SK-N-DZ (cell line): ENCODE measurements at regions not wholly inside any gene's neighbourhood (a gene's known extent, or its start where the extent isn't known, plus 50 kb on each side); places are given as distances from the start of the nearest gene placed in this dataset.
A peak's percentile ranks its signal among the peaks of the same experiment; 100 is the strongest.

Experiments
- DNase-seq: peaks from one replicate; pipeline ENCODE4 v3.0.0-alpha.2; 2015; ENCODE audit warnings: low spot score

DNA sequence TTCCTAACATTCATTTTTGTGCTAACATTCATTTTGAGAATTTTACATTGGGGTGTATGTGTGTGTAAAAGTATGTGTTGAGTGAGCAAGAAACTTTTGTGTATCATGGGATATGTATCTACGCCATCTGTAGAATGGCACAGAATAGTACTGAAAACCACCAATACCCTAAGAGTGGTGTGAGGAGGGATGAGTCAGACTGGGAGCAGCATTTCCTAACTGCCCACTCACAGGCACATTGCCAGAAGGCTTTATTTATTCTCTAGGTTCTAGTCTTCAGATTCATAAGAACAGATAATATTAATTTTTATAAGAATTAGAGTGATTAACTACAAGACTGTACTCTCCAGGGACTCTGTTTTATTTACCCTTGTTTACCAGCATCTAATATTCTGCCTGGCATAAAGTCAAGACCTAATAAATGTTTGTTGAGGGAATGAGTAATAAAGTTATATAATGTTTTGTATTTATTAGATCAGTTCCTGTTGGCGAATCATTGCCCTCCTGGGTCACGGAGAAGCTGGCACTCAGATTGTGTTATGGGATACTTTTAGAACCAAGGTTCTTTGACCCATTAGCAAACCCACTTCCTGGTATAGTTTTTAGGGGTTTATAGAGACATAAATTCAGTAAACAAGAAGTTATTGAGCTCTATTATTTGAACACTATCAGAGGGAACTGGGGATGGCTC lies 159.1 kb upstream of the PPP2R2B start:
- DNase-seq: no peak

DNA sequence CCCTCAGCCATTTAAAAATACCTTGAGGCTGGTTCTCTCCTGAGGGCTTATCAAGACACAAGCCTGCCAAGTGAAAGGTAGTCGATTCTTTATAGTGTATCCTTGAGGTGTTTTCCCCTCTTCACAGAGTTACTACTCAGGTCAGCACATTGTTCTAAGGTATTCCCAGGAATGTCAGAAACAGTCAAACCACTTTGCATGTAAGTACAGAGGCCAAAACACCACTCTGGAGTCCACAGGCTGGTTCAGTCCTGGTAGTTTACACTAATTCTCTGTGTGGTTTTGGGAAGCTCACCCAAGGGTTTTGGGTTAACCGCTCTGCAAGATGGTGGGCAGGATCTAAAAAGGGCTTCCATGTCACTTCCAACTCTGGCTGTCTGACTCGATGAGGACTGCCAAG lies 162.3 kb upstream of the PPP2R2B start:
- DNase-seq: no peak

DNA sequence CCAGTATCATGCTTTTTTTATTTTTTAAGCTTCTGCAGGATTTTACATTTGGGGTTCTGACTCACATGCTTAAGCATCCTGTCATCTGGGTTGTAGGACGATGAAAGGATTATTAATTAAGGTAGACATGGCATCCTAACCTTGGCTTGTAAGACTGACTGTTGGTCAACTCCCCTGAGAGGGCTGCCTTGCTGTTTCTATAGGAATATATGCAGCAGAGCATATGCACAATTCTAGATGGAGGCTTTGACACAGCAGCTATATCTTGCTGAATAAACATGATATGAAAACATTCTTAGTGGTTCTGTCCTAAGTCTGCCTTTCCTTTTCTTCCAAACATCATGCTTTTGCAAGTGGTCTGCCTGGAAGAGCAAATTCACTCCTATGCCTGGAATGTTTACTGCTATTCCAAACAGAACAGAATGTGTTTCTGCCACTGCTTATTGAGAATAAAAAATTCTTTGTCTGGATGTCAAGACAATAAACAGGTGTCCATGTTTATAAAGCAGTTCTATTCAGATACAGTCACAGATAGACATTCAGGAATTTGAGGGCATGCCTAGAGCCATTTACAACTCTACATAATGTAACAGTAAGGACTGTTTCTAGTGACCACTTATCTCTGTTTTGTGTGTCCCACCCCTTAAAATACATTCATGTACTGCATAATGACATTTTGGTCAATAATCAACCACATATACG lies 166.2 kb upstream of the PPP2R2B start:
- no peak for DNase-seq

DNA sequence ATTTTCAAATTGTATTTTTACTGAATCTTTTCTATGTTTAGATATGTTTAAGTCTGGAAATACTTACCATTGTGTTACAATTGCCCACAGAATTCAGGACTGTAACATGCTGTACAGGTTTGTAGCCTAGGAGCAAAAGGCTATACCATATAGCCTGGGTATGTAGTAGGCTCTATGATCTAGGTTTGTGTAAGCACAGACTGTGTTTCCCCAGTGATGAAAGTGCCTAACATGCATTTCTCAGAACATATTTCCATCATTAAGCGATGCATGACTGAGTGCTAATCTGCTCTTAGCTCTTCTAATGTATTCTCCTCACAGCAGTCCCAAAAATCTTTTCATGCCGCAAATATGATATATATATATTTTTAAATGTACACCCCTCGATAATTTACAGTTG lies 166.7 kb upstream of the PPP2R2B start:
- no peak for DNase-seq

DNA sequence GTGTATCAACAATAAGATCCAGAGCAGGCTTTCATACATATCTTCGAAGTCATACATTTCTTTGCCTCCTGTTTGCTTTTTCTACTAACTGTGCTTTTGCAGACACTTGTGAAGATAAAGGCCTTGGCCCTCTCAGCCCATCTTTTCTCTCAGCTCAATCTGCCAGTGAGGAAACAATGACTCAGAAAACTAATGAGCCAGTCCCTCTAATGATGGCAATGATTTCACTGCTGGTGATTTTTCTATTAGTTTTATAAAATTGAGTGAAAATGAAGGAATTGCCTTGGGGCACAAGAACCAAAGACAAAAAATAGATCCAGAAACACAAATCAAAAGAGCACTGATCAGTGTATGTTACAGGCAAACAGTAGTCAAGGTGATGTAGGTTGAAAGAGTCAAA lies 167.7 kb upstream of the PPP2R2B start:
- DNase-seq: no peak

DNA sequence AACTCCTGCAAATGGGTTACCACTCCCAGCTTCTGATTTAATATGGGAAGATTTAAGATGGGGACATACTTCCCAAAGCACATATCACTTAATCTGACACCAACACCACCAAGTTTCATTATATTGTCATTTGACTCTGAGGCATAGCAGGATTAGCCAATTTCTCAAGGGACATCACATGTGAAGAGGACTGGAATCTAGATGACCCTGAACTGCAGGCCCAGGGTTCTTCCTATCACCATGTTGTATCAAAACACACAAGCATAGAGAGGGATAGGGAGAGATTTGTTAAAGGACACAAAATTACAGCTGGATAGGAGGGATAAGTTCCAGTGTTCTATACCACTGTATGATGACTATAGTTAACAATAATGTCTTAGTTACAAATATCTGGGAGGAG lies 168.3 kb upstream of the PPP2R2B start:
- DNase-seq: peak; percentile 26

DNA sequence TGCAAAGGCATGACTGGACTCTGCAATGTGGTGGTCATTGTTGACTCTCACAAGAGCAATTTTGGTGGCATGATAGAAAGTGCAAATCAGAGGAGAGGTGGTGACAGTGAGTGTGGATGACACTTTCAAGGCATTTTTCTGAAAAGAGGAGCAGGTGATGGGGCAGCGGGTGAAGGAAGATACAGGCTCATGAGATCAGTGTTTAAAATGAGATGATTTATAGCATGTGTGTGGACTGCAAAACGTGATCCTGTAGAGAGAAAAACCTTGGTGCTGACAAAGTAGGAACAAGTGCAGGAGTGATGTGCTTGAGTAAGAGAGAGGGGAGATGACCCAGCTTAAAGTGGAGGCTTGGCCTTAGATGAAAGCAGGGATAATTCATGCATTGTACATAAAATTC lies 171.2 kb upstream of the PPP2R2B start:
- no peak for DNase-seq

DNA sequence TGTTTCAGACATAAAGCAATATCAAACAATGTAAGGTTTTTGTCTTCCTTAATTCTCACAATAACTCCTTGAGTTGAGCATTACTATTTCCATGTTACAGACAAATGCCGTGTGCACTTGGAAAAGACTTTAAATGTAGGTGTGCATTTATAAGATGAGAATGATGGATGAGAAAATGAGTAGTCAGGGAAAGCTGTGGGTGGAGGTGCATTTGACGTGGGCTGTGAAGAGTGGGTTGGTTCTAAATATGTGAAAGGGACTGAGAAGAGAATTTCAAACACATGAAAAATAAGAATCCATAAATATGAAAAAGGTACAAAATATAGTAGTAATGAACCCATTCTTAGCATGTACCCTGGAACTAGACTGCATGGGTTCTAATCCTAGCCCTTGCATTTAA lies 171.6 kb upstream of the PPP2R2B start:
- no peak for DNase-seq

DNA sequence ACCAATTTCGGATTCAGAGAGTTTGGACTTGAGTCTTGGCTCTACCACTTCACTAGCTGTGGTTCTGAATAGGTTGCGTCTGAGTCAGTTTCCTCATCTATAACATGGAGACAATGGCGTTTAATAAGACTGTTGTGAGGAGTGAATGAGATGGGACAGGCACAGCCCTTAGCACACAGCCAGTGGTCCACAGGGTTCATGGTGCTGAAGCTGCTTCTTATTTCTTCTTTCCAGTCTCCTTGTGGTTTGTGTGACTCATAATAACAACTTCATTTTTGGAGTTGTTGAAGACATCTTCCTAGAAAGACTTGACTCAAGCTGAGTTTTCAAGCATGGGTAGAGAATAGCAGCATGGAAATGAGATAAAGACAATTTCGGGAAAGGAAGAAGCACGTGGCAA lies 172.6 kb upstream of the PPP2R2B start:
- DNase-seq: no peak

DNA sequence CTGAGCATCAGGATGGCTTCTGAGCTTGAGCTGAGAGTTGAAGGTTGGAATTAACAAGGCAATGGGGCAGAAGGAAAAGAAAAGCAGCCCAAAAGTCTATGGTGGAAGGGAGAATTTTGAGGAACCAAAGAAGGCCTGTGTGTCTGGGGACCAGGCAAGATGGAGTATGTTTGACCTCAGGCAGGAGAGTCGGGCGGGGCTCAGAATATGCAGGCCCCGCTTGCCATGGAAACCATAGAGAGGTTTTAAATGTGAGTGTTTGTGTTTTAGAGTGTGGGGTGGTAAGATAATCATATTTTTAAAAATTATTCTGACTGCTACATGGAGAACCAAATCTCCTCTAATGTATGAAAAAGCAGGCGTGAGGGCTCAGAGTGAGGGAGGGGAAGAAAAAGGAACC lies 174.0 kb upstream of the PPP2R2B start:
- DNase-seq: no peak

DNA sequence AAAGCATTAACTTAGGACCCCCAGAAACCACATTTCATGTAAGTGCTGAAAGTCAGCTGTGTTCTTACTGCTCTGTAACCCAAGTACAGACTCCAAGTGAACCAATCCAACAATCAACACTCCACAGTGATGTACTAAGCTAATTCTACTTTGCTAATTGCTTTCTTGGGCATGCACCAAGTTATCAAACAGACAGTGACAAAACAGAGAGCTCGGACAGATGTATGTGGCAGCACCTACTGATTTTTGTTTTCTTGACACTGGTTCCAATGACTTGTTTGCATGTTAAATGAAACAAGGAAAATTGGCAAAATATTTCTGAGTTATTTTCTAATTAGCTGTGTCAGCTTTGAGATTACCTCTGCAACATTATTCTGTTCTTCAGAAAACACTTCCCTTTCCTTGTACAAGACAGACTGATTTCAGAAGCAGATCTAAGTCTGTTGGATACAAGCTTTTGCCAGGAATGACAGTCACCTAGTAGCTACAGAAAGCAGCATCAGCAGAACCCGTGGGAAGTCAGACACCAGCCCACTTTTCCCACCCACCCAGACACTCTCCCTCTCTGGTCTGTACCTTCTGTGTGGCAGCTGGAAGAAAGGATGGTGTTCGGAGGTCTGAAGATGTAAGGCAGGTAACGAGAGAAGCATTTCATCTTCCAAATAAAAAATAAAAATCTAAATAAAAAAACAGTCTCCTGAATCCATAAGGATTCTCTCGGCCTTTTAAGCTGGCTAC lies 176.7 kb upstream of the PPP2R2B start:
- no peak for DNase-seq

DNA sequence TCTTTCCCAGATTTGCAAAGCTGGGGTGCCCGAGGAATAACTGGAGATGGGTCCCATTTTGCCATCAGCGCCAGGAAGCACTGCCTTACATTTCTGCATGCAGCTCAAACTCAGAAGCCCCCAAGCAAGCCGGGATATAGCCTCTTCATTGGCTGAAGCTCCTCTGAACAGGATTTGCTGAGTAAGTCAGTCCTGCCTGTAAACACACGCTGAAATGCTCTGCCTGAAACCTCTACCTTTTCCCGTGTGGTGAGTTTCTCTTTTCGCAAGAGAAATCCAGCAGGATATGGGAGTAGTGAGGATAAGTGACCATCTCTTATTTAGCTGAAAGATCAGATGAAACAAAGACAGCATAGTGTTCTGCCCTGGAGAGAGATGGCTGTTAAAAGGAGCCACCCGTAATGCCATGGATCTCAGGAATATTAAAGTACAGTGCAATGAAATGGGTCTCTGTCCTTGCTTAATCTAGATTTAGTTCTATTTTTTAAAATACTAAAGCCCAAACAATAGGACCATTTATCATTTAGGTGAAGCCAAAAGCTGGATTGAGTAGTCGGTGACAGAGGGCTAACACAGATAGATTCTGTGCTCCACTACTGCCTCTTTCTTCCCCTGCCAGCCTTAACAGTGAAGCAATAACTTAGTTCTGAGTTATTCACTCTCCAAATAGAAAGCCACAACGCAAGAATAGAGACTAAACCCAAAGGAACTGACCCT lies 177.5 kb upstream of the PPP2R2B start:
- DNase-seq: peak; percentile 32

DNA sequence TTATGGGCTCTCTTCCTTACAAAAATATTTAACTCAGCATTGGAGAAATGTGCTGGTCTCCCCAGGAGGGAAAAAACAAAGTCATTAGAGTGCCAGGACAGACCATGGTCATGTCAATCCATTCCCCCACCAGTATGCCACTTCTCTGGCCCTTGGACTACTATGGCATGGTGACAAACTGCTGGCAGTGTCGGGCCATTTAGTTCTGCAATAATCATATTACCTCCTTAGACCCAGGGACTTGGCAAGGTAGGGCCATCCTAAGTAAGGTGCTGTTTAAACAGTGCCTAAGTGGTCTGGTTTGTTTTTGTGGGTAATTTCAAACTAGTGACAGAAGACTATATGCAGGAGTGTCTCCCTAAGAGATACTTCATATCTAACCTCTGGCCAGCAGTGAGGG lies 177.8 kb upstream of the STK32A start:
- no peak for DNase-seq

DNA sequence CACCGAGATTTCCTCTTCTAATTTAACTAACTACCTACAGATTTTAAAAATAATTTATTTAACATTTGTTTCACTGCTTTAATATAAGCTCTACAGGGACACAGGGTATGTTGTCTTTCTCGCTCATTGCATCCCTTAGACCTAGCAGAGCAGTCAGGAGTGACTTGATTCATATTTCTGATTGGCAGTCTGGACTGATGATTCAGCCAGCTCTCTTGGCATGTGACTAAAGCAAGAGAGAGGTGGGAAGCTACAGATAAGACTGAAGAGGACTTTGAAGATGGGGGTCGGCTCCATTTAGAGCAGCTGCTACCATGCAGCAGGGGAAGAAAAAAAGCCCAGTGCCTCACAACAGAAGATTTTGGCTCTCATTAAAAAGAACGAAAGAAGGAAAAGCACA lies 173.4 kb upstream of the STK32A start:
- no peak for DNase-seq

DNA sequence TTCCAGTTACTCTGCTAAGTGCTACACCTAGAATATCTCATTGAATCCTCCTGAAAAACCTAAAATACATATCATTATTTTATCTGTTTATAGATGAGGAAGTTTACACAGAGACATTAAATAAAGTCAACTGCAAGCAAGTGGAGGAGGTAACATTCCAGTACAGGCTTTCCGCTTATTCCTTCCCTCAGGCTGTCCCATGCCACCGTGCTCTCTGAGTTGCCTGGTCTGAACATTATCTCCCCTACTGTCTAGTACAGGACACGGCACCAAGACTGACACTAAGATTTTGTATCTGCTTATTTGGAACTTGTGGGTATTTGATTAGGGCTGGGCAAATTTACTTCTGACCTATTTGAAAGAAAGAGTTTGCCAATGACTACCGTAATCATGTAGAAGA lies 172.4 kb upstream of the STK32A start:
- DNase-seq: no peak

DNA sequence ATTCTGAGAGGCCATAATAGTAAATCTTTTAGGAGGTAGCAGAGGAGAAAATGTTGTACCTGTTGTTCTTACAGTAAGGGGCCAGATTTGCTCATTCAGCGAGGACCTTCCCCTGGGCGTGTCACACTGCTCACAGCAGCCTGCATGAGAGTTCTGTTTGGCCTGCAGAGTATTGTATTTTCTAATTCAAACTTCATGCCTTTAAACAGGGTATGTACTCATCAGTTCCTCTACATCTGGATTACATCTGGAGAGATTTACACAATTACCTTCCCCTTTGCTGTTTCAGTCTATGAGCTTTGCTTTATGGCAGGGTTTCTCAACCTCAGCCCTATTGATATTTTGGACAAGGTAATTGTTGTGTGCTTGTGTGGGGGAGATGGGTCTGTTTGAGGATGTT lies 170.9 kb upstream of the STK32A start:
- DNase-seq: no peak

DNA sequence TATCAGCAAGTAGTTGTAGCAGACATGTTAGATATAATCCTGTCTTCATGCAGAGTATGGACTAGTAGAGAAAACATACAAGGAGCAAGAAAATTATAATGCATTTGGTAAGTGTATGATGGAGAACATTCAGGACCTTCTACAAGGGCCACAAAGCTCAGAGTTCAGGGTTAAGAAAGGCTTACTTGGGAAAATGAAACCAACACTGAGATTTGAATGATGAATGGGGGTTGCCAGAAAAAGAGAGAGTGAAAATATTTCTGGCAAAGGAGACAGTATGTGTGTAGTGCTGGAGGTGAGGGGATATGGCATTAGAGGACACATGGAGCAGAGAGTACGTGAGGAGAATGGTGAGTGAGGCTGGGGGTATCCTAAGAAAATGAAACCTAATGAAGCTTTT lies 169.8 kb upstream of the STK32A start:
- DNase-seq: no peak

DNA sequence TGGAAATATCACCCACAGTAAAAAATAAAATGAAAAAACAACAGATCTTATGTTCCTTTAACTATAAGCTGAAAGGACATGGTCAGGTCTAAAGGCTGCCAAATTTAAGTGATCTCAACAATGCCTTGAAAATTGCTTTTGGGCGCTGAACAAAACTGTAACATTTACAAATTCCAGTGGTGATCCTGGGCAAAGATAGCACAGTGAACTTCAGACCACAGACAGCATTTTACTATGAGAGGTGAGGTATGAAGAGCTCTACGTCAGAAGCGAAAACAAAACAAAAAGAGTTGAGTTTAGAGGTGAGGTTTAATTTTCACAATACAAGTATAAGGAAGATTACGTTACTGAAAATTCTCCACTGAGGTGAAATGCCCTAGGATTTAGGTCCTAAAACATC lies 165.8 kb upstream of the STK32A start:
- DNase-seq: no peak

DNA sequence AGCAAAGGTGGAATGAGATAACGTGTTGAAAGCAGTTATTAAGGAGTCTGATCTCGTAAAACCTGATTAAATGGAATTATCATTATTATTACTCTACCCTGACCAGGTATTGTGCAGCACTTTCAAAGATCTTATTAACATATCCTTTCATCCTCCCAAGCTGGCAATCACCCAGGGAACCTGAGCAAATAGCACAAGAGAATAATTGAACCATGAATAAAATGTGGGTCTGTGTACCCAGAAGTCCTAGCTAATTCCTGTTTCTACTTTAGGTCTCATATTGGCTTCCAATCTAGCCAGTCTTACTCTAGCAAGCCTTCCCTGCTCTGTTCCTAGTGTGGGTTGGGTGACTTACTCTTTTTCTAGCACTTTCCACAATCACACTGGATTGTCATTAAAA lies 162.2 kb upstream of the STK32A start:
- DNase-seq: no peak

DNA sequence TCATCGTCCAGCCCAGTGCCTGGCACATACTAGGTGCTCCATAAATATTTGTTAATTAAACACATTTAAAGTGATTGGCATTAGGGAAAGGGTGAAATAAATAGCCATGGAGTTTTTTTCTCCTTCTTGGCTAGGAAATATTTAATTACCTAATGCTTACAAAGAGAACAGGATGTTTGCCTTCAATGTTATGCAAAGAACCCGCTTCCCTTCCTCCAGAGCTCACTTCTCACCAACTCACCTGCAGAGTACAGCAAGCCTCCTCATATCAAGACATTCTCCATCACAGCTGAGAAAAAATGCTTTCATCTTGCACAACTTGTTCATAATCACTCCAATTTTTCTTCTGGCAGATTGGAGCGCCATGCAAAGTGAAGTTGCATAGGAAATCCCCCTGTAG lies 161.7 kb upstream of the STK32A start:
- DNase-seq: no peak

DNA sequence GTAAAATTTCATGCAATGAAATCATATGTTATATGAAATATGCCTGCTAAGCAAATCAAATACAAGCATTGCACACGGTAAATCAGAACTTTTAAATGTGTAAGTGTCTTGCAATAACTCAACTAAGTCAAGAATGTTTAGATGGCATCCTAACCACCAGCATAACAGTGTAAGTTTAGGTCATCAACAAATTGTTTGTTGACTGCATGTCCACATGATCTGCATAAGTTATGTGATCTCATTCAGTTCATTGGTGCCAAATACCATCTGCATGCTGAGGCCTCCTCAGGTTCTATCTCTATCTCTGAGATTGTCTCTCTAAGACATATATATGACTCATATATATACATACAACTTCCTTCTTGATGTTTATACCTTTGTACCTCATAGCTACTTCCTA lies 159.6 kb upstream of the STK32A start:
- no peak for DNase-seq

DNA sequence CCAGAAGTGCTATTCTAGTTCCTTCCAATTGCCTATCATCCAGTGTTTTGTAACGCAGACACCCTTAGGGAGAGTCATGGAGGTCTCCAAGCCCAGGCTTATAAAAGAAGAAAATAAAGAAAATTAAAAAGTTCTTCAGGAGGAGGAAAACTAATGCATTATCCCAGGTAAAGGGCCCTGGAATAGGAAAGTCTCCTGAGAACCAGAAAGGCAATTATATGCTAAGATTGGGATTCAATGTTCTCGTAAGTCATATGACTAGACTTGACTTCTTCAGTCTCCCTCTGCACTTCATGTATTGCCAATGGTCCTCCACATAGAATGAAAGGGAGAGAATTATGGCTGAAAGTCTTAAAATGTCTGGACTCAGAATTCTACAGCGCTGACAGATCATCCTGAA lies 154.4 kb upstream of the STK32A start:
- no peak for DNase-seq
